GM10266 (cell line): ENCODE measurements at regions not wholly inside any gene's neighbourhood (a gene's known extent, or its start where the extent isn't known, plus 50 kb on each side); places are given as distances from the start of the nearest gene placed in this dataset.
"Not testable (repeated sequence)": the region's sequence is repeated elsewhere in the genome, so short reads cannot be mapped to it uniquely, and the experiment has no call there.

Experiments used
- DNase-seq: peaks from one replicate; pipeline ENCODE4 v3.0.0; 2012; ENCODE audit errors: extremely low spot score
- CTCF ChIP-seq: IDR thresholded peaks from 2 replicates; pipeline ENCODE4 v1.5.1; 2012; ENCODE audit warnings: mild to moderate bottlenecking, low read depth; ENCODE audit not compliant: control insufficient read depth, insufficient read depth; ENCODE audit errors: missing control alignments

- DNase-seq, result no peak
- TF ChIP-seq CTCF, result no peak
Measured at GRCh38 chr1:94754095-94754494, 66.1 kb upstream of the SLC44A3 start.

- TF ChIP-seq CTCF, result no peak
- no peak for DNase-seq
Measured at GRCh38 chr1:94753171-94753972, 66.8 kb upstream of the SLC44A3 start.

- DNase-seq, result not testable (repeated sequence)
Measured at GRCh38 chr1:94751483-94751882, 68.7 kb upstream of the SLC44A3 start.

GRCh38 chr1:94746635-94747525 is 73.3 kb upstream of the SLC44A3 start:
- no peak for DNase-seq
- TF ChIP-seq CTCF, result no peak

- no peak for TF ChIP-seq CTCF
- no peak for DNase-seq
Measured at GRCh38 chr1:94745742-94746141, 74.4 kb upstream of the SLC44A3 start.

- DNase-seq, result no peak
Measured at GRCh38 chr1:94743862-94744261, 76.3 kb upstream of the SLC44A3 start.

GRCh38 chr1:94741996-94742395 is 78.2 kb upstream of the SLC44A3 start:
- TF ChIP-seq CTCF, result no peak

More at GRCh38 chr1:94743862-94744261, 76.3 kb upstream of the SLC44A3 start:
- TF ChIP-seq CTCF, result no peak

More at GRCh38 chr1:94741996-94742395, 78.2 kb upstream of the SLC44A3 start:
- no peak for DNase-seq
